GM21576 (cell line): ENCODE measurements at regions not wholly inside any gene's neighbourhood (a gene's known extent, or its start where the extent isn't known, plus 50 kb on each side); places are given as distances from the start of the nearest gene placed in this dataset.

Experiments
- ATAC-seq: cut with Tn5 transposase; IDR thresholded peaks from one replicate; pipeline ENCODE4 v1.9.1; 2021; ENCODE audit warnings: mild to moderate bottlenecking, moderate library complexity; ENCODE audit not compliant: unreplicated experiment

- ATAC-seq, result no peak
Measured at GRCh38 chrX:139297638-139298037, 232.9 kb upstream of the F9 start.

- no peak for ATAC-seq
Measured at GRCh38 chrX:139293991-139294390, 236.5 kb upstream of the F9 start.

DNA sequence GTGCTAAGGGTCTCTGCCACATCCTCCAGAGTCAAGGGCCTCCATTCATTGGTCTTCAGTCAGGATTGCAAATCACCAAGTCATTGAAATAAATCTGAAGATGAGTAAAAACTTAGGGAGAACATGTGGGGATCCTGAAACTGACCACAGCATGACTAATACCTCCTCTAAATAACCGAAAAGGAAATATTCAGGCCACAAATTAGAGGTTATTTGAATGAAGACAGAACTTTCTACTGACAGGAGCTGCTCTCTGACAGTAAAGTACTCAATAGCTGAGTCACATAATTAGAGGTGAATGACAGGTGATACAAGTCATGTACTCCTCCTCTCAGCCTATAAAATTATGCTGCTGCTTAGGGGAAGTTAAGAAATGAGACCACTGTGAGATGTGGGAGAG lies 240.2 kb upstream of the F9 start:
- ATAC-seq, result no peak

DNA sequence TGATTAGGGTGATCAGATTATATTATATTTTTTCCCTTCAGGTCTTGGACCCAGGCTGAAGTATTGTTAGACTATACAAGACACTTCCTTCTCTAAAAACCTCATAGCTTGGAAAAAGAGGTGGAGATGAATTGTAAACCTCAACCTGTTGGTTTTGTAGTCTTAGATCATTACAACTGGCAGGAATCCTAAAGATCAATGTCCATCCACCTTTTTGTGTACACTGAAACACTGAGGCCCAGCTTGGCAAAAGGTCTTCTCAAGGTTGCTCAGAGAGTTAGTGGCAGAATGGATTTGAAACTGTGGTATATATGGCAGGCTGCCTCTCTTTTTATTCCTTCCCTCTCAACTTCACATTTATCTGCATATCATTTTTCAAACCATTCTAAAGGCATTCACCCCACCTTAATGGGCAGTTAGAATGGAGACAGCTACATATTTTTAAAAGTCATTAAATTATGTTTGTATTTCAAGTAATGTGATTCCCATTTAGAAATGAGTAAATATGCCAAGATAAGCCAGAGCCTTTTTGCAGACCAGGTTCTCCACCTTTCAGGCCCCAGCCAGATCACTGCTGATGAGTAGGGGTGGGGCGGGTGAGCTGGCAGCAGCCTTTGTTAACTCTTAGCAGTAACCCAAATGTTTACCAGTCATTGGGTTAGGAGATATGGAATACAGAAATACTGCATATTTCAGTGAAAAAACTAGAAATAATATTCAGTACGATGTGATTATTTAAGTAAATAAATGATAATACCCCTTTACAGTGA lies 243.2 kb upstream of the F9 start:
- no peak for ATAC-seq

GRCh38 chrX:139286342-139286741 lies 244.2 kb upstream of the F9 start:
- ATAC-seq, result no peak

DNA sequence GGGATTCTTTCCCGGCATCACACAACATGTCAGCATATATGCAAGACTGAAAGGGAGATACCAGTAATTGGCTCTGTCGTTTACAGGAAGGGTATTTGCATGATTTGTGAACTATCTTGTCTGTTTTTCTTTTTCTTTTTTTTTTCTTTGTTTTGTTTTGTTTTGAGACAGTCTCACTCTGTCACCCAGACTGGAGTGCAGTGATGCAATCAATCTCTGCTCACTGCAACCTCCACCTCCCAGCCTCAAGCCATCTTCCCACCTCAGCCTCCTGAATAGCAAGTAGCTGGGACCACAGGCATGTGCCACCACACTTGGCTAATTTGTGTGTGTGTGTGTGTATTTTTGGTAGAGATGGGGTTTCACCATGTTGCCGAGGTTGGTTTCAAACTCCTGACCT lies 262.7 kb upstream of the F9 start:
- no peak for ATAC-seq

DNA sequence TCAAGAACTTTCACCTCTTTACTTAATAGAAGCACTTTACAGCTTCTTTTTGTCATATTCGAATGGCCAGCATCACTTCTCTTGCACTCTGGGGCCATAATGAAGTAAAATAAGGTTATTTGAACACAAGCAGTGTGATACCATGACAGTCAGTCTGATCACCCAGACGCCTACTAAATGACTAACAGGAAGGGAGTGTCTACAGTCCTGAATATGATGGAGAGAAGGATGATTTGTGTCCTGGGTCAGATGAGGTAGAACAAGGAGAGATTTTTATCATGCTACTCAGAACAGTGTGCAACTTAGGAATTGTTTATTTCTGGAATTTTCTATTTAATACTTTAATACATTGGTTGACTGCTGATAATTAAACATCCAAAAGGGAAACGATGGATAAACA lies 284.2 kb upstream of the F9 start:
- no peak for ATAC-seq

GRCh38 chrX:139237141-139237540 lies 293.4 kb upstream of the F9 start:
- ATAC-seq, result no peak

DNA sequence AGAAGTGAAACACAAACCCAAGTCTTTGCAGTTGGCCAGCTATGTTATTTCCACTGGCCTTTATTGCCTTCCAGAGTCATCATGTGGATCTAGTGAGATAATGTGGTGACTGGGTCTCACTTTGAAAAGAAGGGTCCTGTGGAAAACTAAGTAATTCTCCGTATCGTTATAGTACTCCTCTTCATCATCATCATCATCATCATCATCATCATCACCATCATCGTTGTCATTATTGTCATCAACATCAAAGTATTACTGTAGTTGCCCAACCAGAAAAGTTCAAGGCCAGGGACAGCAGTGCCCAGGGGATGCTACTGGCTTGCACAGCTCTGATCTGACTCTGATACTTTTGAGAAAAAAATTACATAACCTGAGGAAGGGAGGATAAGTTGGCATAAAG lies 295.6 kb upstream of the F9 start:
- no peak for ATAC-seq

GRCh38 chrX:139224953-139225665 lies 305.4 kb upstream of the F9 start:
- no peak for ATAC-seq

DNA sequence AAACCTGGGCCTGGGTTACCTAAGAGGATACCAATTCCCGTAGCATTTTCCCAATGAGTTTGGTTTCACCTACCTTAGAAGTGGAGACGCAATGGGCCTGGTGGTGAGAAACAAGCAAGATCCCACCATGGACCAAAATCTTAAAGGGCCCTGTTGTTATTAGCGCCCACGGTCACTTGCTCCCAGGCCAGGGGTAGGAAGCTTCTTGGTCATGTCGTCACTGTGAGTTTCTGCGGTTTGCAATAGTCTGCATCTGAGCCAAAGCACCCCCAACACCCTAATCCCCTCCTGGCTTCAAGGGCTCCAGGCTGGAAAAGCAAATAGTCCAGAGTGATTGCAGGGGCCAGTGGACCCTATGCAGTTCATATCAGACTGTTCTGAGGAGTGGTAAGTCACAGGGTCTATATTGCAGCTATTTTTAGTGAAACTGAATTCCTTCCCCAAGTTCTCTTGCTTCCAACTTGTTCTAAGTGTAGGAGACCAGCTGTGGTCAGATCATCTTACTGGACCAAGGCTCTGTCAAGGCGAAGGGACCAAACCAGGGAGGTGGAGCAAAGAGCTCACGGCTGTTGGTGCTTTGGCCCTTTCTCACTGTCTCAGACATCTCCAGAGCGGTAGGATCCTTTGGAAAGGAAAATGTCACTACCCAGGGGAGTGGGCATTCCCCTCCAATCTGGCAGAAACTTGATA lies 307.9 kb upstream of the F9 start:
- ATAC-seq, result no peak

DNA sequence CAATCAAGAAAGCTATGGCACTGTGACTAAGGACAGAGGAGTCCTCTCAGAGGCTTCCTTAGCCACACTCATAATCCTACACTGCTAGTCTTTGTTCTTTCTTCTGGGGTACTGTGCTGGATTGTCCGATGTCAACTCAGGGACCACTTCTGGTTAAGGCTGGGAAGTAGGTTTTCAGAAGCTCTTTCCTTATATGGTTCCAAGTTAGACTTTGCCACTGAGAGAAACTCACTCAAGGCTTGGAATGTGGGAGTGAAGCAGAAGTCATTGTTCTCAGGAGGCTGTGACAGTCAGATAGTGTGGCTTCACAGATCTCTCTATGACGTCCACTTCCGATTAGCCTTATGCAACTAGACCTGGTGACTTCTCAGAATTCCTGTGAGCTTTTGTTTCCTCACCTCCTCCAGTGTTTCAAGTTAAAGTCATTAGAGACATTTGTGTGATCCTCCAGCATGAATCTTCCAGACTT lies 317.3 kb upstream of the F9 start:
- no peak for ATAC-seq

GRCh38 chrX:139211568-139212182 lies 318.9 kb upstream of the F9 start:
- no peak for ATAC-seq

DNA sequence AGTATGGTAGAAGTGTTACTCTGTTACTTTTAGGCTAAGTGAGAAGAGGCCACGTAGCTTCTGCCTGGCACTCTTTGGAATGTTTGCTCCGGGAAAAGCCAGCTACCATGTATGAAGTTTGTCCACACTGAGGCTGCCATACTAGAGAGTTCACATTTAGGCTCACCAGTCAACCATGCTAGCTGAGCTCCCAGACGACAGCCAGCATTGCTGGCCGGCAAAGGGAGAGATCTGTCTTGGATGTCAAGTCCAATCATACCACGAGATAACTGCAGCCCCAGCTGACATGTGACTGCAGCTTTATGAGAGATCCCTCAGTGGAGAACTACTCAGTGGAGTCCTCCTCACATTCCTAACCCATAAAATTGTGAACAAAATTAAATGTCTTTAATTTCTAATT lies 321.2 kb upstream of the F9 start:
- ATAC-seq, result no peak

- ATAC-seq, result no peak
Measured at GRCh38 chrX:139207655-139208054, 322.9 kb upstream of the F9 start.

DNA sequence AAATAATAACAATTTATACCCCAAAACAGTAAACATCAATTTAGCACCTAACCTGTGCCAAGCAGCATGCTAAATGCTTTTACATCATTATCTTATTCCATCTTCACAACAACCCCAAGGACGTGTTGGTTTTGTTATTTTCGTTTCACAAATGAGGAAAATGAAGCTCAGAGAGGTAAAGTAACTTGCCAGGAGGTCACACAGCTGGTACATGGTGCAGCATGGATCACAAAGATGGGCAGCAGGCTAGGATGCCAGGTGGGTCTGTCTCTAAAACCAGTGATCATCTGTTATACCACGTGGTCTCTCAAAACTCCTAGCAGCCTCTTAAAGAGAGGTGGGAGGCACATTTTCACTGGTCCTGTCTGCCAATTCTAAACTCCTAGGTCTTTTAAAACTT lies 323.6 kb upstream of the F9 start:
- ATAC-seq, result no peak

GRCh38 chrX:139204898-139205667 lies 325.5 kb upstream of the F9 start:
- ATAC-seq, result no peak

DNA sequence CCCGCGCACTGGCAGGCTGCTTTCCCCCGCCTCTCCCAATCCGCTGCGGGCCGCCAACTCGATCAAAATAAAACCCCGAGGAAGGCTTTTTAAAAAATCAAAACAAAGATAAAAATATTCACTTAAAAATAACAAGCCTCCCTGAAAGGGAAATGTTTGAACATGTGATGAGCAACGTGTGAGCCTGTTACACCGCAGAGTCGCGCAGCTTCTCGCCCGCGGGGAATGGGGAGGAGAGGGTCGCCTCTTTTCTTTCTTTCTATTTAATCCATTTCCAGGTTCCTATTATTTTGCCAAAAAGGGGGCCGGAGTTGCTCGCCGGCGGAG lies 326.0 kb upstream of the F9 start:
- no peak for ATAC-seq

- ATAC-seq, result no peak
Measured at GRCh38 chrX:139203651-139204570, 326.6 kb upstream of the F9 start.
